Jurkat, Clone E6-1 (cell line): ENCODE measurements at regions not wholly inside any gene's neighbourhood (a gene's known extent, or its start where the extent isn't known, plus 50 kb on each side); places are given as distances from the start of the nearest gene placed in this dataset.
"Not testable (repeated sequence)": the region's sequence is repeated elsewhere in the genome, so short reads cannot be mapped to it uniquely, and the experiment has no call there.

ENCODE experiments used
- DNase-seq: peaks from one replicate; pipeline ENCODE4 v3.0.0-alpha.2; 2011; ENCODE audit warnings: low read depth, low spot score
- H3K4me3 ChIP-seq: 2 replicates; pipeline ENCODE4 v1.5.1; 2011; ENCODE audit warnings: mild to moderate bottlenecking, low read length, control low read depth, moderate library complexity

DNA sequence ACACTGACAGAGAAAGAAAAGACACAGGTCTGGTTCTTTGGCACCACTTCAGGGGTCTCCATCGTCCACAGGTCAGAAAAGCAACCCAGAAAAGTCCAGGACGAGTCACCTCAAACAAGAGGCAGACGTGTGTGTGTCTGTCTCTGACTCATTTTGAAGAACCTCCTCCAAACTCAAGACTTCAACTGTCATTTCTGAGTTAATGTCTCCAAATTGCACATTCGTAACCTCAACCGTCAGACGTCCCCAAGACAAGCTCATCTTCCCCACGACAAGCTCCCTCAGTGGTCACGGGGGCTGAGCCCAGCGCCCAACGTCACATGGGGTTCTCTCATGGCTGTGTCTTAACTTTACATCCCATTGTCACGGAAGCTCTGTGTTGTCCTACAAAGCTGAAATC lies 70.2 kb upstream of the TNK2 start:
- not testable (repeated sequence) for H3K4me3 ChIP-seq, DNase-seq

DNA sequence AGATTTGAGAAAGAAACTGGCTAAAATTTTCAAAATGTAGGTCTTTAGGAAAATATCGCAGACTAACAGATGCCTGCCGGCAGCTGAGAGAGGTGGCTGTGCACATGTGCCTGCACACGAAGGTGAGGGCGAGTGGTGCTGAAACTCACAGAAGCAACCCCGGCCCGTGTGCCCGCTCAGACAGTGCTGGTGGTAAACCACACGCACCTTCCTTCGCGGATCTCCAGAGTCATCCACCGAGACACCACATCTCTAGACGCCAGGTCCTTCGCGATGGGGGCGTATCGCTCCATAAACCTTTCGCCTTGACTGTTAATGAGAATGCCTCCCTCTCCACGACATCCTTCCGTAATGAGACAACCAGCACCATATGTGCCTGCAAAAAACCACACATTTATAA lies 68.5 kb upstream of the TNK2 start:
- not testable (repeated sequence) for DNase-seq, H3K4me3 ChIP-seq

DNA sequence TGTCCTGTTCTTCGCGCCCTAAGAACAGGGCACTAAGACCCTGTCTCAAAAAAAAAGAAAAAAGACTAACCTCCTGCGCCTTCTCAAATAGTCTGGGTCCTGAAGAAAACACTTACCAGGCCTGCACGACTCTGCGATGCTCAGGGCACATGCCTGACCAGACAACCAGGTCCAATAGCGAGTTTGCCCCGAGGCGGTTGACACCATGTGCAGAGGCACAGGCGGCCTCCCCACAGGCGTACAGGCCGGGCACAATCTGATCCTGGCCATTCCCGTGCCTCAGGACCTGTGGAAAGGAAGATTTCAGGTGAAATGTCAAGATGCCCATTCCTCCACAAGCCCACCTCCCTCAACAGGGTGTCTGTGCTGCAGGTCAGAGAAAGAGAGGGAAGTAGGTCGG lies 65.9 kb upstream of the TNK2 start:
- H3K4me3 ChIP-seq, DNase-seq: not testable (repeated sequence)

DNA sequence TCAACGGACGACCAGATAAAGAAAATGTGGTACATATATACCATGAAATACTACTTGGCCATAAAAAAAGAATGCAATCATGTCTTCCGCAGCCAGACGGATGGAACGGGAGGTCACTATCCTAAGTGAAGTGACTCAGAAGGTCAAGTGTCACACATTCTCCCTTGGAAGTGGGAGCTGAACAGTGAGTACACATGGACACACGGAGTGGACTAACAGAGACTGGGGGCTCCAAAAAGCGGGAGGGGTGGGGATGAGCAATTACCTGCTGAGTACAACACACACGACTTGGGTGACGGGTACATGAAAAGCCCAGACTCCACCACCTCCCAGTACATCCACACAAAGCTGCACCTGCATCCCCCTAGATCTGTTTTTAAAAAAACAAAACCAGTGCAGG lies 62.5 kb upstream of the TNK2 start:
- not testable (repeated sequence) for H3K4me3 ChIP-seq, DNase-seq

DNA sequence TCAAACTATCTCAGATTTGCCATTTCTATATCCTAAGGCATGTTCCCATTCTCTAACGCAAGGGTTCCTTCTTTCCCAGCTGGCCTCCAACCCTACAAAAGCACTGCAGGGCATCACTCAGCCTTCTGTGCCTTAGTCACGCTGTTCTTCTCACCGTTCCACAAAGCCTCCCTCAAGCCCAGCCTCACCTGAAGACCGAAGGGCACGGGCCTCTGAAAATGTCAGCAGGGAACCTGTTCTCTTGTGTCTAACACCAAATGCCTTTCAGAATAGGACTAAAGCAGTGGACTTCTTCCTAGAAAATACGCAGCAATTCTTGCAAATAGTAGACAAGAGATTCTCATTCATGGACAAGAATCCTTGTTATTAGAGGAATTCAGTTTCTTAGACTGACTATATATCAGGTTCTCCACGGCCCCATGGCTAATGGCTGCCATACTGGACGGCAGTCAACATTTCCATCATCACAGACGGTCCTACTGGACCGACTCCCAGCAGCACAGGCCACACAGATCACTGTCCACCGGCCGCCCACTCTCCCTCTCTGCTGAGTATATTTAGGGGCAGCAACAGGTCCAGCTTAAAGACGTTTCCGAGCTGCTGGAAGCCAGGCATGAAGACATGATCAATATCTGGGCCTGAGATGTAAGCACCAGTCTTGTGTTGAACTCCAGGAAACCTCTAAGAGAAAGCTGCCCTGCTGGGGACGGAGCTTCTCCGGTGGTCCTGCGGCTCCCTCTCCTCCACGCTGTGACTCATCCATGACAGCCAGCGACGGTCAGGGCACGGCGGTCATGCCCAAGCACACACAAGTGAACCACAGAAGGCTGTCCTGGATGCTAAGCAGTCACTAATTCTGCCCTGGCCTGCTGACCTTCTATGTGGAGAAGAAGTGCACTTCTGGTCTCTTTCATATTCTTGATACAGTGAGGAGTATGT lies 61.8 kb upstream of the TNK2 start:
- not testable (repeated sequence) for DNase-seq, H3K4me3 ChIP-seq

DNA sequence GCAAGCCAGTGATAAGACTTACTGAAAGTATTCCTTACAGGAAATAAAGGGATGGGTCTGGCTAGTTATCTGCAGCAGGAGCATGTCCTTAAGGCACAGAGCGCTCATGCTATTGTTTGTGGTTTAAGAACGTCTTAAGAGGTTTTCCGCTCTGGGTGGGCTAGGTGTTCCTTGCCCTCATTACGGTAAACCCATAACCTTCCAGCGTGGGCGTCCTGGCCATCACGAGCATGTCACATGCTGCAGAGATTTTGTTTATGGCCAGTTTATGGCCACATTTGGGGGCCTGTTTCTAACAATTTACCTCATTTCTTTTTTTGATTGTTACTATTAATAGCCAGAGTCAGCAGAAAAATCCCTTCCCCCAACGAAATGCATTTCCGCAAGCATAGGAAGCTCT lies 61.0 kb upstream of the TNK2 start:
- not testable (repeated sequence) for H3K4me3 ChIP-seq, DNase-seq

DNA sequence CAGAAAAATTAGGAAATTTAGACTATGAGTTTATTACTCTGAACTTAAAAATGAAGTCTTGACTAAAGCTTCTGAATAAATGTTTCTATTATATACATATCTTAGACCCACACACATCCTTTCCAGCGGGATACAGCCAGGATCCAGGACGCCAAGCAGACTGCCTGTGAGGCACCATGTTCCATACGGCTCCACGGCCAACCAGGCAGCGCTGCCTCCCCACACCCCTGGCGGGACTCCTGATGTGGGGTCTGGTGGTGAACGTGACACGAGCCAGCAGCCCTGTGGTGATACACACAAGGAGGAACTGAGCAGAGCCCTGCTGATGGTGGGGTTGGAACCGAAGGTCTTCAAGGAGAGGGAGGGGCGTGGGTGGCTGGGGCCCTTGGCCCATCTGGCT lies 59.8 kb upstream of the TNK2 start:
- not testable (repeated sequence) for DNase-seq

DNA sequence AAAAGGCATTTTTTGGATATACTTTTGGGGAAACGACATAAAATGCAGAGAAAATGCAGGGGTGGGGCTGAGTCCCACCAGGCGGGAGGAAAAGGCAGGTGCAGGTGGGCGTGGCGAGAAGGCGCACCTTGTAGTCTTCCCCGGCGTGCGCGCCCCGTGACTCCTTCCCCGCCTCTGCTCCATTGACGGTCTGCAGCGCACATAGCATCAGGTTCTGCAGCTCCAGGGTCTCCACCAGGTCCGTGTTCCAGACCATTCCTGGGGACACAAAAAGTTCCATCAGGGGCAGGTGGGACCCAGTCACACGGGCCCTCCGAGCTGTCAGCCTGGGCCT lies 59.0 kb upstream of the TNK2 start:
- not testable (repeated sequence) for DNase-seq, H3K4me3 ChIP-seq

More for the DNA sequence above, 59.8 kb upstream of the TNK2 start:
- not testable (repeated sequence) for H3K4me3 ChIP-seq

DNA sequence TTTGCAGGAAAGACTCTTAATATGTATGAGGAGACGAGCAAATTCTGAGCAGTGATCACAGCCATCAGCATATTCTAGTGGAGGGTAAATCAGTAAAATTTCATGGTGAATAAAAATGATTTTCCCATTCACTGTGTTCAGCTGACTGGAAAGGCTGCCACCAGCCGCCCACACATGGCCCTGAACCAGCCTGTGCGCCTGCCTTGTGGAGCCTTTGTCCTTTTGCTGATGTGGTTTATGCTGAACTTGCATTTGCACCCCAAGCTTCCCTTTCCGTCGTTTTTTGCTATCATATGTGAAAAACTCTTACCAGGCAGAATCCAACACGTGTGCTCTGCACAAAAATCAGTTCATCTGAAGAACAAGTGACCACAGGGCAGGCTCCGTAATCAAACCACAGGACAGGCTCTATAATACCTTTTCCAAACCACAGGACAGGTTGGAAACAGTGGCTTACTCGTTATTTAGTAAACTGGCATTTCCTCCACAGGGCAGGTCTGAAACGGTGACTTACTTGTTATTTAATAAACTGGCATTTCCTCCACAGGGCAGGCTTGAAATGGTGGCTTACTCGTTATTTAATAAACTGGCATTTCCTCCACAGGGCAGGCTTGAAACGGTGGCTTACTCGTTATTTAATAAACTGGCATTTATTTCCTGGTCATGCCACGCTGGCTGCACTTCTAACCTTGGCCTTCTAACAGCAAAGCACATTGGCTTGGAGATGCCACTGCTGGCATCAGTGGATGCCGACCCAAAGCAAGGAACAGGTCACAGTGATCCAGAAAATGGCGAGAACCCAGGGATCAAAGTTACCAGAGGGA lies 58.4 kb upstream of the TNK2 start:
- not testable (repeated sequence) for DNase-seq, H3K4me3 ChIP-seq

DNA sequence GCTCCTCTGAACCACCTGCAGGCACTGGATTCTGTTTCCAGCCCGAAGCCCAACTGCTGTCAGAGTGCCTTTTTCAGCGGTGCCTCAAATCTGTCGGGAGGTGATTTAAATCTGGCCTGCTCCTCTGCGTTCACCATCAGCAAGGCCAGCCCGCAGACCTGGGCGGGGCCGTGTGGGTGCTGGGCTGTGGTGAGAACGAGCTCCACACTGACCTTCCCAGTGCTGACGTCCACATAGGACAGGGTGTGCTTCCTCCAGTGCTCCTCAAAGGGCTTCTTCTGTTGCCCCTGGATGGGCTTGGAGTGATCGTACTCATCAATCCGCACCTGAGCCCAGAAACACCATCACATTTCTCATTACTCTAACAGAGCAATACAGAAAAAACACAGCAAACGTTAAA lies 56.9 kb upstream of the TNK2 start:
- DNase-seq, H3K4me3 ChIP-seq: not testable (repeated sequence)

DNA sequence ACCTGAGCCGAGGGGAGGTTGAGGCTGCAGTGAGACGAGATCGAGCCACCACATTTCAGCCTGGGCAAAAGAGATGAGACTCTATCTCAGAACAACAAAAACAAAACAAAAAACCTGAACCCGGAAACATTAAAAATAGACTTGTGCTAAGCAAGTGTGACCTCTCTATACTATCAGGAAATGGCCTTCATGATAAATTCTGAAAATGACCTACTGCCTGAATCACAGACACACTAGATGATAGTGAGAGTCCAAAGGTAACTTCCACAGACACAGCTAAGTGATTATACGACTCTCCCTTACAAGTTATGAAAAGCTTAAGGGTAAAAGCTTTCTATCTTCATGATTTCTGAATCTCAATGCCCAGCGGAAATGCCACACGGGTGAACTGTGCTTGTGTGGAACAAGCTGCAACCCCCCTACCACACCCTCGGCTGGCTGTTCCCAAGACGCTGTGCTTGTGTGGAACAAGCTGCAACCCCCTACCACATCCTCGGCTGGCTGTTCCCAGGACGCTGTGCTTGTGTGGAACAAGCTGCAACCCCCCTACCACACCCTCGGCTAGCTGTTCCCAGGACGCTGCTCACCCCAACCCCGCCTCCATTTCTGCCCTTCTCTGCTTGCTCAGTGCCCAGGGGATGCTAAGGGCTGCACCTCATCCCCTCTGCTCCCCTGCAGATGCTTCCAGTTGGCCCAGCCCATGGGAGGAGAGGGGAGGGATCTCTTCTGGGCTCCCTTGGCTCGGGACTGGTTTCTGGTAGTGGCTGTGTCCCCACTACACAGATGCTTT lies 56.2 kb upstream of the TNK2 start:
- DNase-seq, H3K4me3 ChIP-seq: not testable (repeated sequence)

DNA sequence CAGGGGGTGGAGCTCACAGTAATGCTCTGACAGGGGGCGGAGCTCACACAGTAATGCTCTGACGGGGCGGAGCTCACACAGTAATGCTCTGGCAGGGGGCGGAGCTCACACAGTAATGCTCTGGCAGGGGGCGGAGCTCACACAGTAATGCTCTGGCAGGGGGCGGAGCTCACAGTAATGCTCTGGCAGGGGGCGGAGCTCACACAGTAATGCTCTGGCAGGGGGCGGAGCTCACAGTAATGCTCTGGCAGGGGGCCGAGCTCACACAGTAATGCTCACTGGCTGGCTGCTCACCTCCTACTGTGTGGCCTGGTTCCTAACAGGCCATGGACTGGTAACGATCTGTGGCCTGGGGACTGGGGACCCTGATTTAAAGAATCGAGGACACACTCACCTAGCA lies 53.9 kb upstream of the TNK2 start:
- DNase-seq, H3K4me3 ChIP-seq: not testable (repeated sequence)

DNA sequence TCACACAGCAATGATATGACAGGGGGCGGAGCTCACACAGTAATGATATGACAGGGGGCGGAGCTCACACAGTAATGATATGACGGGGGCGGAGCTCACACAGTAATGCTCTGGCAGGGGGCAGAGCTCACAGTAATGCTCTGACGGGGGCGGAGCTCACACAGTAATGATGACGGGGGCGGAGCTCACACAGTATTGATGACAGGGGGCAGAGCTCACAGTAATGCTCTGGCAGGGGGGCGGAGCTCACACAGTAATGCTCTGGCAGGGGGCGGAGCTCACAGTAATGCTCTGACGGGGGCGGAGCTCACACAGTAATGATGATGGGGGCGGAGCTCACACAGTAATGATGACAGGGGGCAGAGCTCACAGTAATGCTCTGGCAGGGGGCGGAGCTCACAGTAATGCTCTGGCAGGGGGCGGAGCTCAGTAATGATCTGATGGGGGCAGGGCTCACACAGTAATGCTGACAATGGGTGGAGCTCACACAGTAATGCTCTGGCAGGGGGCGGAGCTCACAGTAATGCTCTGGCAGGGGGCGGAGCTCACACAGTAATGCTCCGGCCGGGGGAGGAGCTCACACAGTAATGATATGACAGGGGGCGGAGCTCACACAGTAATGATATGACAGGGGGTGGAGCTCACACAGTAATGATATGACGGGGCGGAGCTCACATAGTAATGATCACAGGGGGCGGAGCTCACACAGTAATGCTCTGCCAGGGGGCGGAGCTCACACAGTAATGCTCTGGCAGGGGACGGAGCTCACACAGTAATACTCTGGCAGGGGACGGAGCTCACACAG lies 52.8 kb upstream of the TNK2 start:
- H3K4me3 ChIP-seq, result not testable (repeated sequence)

DNA sequence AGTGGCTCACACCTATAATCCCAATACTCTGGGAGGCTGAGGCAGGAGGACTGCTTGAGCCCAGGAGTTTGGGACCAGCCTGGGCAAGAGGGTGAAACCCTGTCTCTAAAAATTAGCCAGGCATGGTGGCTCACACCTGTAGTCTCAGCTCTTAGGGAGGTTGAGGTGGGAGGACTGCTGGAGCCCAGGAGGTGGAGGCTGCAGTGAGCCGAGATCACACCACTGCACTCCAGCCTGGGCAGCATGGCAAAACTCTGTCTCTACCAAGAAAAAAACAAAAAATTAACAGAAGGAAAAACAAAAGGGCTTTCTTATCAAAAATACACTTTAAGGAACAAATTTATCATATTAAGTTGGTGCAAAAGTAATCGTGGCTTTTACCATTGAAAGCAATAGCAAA lies 51.8 kb upstream of the TNK2 start:
- not testable (repeated sequence) for H3K4me3 ChIP-seq, DNase-seq

More for the DNA sequence above, 52.8 kb upstream of the TNK2 start:
- not testable (repeated sequence) for DNase-seq

DNA sequence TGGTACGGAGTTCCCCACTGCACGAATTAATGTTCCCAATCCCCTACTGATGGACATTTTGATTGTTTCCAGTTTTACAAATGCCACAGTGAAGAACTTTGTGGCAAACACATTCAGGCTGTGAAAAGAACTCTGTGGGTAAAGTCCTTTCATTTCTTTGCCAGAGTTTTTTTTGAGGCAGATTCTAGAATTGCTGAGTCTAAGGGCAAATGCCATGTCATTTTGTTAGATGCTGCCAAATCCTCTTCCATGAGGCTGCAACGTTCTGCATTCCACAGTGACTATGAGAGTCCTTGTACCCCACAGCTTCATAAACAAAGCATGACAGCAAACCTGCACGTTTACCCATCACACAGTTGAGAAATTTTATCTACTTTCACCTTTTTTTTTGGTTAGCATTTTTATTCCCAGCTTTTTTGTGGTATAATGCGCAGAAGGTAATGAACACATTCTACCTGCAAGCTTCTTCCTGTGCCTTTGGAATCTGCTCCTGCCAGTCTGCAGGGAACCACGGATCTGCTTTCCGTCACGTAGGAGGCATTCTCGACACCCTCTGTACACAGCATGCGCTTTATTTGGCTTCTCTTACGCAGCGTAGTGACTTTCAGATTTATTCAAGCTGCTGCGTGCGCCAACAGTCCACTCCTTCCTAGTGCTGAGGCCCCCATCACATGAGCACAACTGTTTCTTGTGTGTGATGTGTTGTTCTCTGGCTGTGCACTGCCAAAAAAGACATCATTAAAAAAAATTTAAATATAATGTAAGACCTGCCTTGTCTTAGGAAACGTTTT lies 51.2 kb upstream of the TNK2 start:
- not testable (repeated sequence) for H3K4me3 ChIP-seq, DNase-seq

DNA sequence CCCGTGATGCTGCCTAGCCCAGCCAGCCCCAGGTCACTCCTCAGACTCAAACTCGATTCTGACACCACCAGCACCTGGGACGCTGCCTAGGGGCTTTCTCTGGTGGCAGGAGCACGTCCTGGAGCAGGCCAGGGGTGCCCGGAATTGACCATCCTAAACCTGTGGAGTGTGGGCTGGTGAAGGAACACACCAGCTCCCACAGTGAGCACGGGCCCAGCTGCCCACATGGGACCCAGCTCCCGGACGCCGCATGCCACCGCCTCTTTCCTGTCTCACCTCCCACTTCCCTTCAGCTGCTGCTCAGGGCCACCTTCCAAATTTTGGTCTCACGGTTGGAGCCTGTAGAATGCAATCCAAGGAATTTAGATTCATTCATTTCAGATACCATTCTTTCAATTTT lies 50.4 kb upstream of the TNK2 start:
- DNase-seq, H3K4me3 ChIP-seq: not testable (repeated sequence)
